ENCODE measurements at regions not wholly inside any gene's neighbourhood (a gene's known extent, or its start where the extent isn't known, plus 50 kb on each side); places are given as distances from the start of the nearest gene placed in this dataset.
A peak's percentile ranks its signal among the peaks of the same experiment; 100 is the strongest.

DNA sequence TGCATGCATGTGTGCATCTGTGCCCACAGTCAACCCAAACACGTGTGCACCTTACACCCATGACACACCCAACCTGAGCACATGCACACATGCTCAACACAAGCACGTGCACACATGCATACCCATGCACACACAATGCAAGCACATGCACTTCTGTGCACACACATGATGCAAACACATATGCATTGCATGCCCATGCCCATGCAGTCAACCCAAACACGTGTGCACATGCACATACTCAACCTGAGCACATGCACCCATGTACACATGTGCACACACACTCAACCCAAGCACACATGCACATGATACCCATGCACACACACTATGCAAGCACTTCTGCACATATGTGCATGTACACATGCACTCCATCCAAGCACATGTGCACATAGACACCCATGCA lies 84.5 kb upstream of the FAM20C start:
- Histone ChIP-seq H3K27ac (no peak overlapping the region), H3K27me3 (peaks cover 0 to 20% (median 0%) of the 10 kb centered on the region in 7 donors), H3K9me3 (peaks cover 0 to 6% (median 0%) of the 10 kb centered on the region in 11 donors), H3K4me1 (peaks cover 0 to 15% (median 0%) of the 10 kb centered on the region in 9 donors), H3K4me3 (no peak overlapping the region), H3K36me3 (no peaks in the 10 kb centered on the region)
- intact Hi-C loops (cut with DNase I), result no loop called here
- TF ChIP-seq, protein P1, sequence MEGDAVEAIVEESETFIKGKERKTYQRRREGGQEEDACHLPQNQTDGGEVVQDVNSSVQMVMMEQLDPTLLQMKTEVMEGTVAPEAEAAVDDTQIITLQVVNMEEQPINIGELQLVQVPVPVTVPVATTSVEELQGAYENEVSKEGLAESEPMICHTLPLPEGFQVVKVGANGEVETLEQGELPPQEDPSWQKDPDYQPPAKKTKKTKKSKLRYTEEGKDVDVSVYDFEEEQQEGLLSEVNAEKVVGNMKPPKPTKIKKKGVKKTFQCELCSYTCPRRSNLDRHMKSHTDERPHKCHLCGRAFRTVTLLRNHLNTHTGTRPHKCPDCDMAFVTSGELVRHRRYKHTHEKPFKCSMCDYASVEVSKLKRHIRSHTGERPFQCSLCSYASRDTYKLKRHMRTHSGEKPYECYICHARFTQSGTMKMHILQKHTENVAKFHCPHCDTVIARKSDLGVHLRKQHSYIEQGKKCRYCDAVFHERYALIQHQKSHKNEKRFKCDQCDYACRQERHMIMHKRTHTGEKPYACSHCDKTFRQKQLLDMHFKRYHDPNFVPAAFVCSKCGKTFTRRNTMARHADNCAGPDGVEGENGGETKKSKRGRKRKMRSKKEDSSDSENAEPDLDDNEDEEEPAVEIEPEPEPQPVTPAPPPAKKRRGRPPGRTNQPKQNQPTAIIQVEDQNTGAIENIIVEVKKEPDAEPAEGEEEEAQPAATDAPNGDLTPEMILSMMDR (IDR thresholded peaks at IDR 0.05), result no peak
- ATAC-seq (no peak), DNase-seq (no peak)
- 81 to 95% methylated on average over 3 of the region's 3 CpGs for WGBS, 2 donors

DNA sequence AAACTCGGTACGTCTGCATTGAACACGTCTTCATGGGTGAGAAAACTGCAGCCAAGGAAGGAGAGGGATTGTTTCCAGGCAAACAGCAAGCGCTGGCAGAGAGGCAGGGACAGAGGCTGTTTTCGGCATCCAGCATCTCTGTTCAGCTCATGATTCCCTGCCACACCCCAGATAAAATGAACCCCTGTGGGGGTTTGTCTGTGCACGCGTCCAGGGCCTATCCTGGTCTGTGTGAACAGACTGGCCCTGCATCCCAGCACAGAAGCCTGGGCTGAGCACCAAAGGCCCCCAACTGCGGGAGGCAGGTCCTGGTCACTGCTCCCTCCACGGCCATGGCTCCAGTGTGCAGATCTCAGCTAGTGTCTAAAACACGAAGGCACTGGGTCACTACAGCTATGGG lies 83.3 kb upstream of the FAM20C start:
- no peaks in the 10 kb centered on the region for H3K36me3 ChIP-seq
- intact Hi-C loops (cut with DNase I), result no loop called here
- TF ChIP-seq, protein P1 (IDR thresholded peaks at IDR 0.05), result no peak
- no peak overlapping the region for H3K27ac ChIP-seq
- DNase-seq (no peak), ATAC-seq (peak in 5 of 8 donors; percentile 31 to 66 (median 60))
- H3K27me3 ChIP-seq, result peaks cover 0 to 20% (median 0%) of the 10 kb centered on the region in 7 donors
- peaks cover 0 to 10% (median 0%) of the 10 kb centered on the region in 11 donors for H3K9me3 ChIP-seq
- peaks cover 0 to 25% (median 0%) of the 10 kb centered on the region in 9 donors for H3K4me1 ChIP-seq
- no peak overlapping the region for H3K4me3 ChIP-seq
- 61 to 68% methylated on average over 10 of the region's 10 CpGs for WGBS, 2 donors

DNA sequence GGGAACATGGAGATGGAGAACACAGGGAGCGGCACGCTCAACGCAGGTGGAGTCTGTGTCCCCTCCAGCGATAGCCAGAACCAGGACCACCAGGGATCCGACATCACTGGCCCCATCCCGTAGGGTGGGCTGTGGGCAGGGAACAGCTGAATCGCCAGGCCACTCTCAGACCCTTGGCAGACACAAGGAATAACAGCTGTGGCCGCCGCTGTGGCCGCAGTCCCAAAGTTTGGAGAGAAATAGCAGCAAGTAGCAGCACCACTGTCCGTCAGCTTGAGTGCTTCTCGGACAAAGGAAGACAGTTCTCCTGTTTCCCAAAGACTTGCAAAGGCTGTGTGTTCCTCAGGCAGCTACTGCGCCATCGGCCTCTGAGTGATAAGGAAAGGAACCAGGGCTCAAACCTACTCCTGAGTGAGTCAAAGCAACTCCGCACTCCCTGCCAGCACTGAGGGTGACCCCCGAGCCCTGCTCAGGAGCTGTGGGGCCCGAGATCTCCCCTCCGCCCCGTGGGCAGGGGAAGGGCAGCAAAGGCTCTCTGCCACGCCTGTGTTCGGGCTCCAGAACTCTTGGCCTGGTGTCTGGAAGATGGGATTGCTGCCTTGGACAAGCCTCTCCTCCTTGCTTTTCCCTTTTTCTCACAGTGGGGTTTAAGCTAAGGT lies 82.3 kb upstream of the FAM20C start:
- intact Hi-C loops (cut with DNase I), result no loop called here
- ATAC-seq, result peak in 2 of 8 donors; percentile 21 to 49
- Histone ChIP-seq H3K4me1 (peaks cover 0 to 35% (median 0%) of the 10 kb centered on the region in 9 donors), H3K4me3 (no peak overlapping the region), H3K9me3 (peaks cover 0 to 16% (median 0%) of the 10 kb centered on the region in 11 donors), H3K27ac (no peak overlapping the region), H3K36me3 (no peaks in the 10 kb centered on the region), H3K27me3 (peaks cover 0 to 16% (median 0%) of the 10 kb centered on the region in 7 donors)
- WGBS, 2 donors, result 73% methylated on average over 21 of the region's 21 CpGs
- TF ChIP-seq, protein P1 (IDR thresholded peaks at IDR 0.05), result no peak
- no peak for DNase-seq

DNA sequence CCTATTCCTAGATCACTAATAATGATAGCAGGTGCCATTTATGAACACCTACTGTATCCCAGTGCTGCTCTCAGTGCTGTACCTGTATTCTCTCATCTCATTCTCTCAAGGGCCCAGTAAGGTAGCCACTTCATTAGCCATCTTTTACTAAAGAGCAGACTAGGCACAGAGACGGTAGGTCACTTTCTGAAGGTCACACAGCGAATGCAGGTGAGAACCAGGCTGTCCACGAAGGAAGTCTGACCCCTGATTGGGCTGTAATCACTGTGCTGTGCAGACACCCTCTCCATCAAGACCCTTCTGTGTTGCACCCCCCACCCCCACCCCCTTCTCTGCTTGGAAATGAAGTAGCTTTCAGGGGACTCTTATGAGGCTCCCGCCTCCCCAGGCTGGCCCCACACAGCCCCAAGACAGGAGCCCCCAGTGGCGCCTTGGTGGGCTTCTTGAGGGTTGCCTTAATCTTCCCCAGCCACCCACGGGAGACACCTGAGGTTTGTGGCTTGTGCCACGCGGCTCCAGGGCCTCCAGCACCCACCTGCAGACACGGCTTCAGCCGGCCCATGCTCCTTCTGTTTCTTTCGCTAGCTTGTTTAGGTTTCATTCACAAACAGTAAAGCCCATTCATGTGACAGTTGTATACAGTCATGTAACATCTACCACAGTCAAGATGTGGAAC lies 81.7 kb upstream of the FAM20C start:
- TF ChIP-seq, protein P1 (IDR thresholded peaks at IDR 0.05), result no peak
- Histone ChIP-seq H3K27me3 (peaks cover 0 to 12% (median 0%) of the 10 kb centered on the region in 7 donors), H3K9me3 (peaks cover 0 to 16% (median 0%) of the 10 kb centered on the region in 11 donors), H3K4me3 (no peak overlapping the region), H3K4me1 (peaks cover 0 to 41% (median 0%) of the 10 kb centered on the region in 9 donors), H3K36me3 (no peaks in the 10 kb centered on the region), H3K27ac (no peak overlapping the region)
- no peak for ATAC-seq
- WGBS, 2 donors, result 89 to 94% methylated on average over 11 of the region's 11 CpGs
- intact Hi-C loops (cut with DNase I), result no loop called here
- no peak for DNase-seq
